ENCODE measurements at regions not wholly inside any gene's neighbourhood (a gene's known extent, or its start where the extent isn't known, plus 50 kb on each side); places are given as distances from the start of the nearest gene placed in this dataset.

GRCh38 chr12:103196467-103196866 lies 239.0 kb downstream of the ASCL1 start:
- no peak for DNase-seq

- peak; percentile 67 for DNase-seq
Observed at GRCh38 chr12:103197725-103198388, 240.4 kb downstream of the ASCL1 start.

GRCh38 chr12:103198499-103198898 lies 241.0 kb downstream of the ASCL1 start:
- no peak for DNase-seq

- DNase-seq, result peak; percentile 18
Observed at GRCh38 chr12:103205906-103206305, 248.4 kb downstream of the ASCL1 start.

- no peak for DNase-seq
Observed at GRCh38 chr12:103207936-103208335, 250.5 kb downstream of the ASCL1 start.

- peak; percentile 100 for DNase-seq
Observed at GRCh38 chr12:103241184-103241583, 254.6 kb downstream of the C12orf42 start.

- no peak for DNase-seq
Observed at GRCh38 chr12:103244596-103244995, 251.2 kb downstream of the C12orf42 start.

GRCh38 chr12:103247531-103247930 lies 248.2 kb downstream of the C12orf42 start:
- peak; percentile 55 for DNase-seq

GRCh38 chr12:103249607-103250006 lies 246.2 kb downstream of the C12orf42 start:
- peak; percentile 99 for DNase-seq

GRCh38 chr12:103250487-103250886 lies 245.3 kb downstream of the C12orf42 start:
- no peak for DNase-seq

Data from DMS53 (cell line).